GM20000 (cell line): ENCODE measurements at regions not wholly inside any gene's neighbourhood (a gene's known extent, or its start where the extent isn't known, plus 50 kb on each side); places are given as distances from the start of the nearest gene placed in this dataset.

ENCODE experiments used
- DNase-seq: peaks from one replicate; pipeline ENCODE4 v3.0.0; 2012; ENCODE audit warnings: low spot score
- TF ChIP-seq, protein P1 (sequence below): IDR thresholded peaks from 2 replicates; pipeline ENCODE4 v1.5.1; 2012; ENCODE audit warnings: mild to moderate bottlenecking, control low read depth; ENCODE audit errors: extremely low read depth, missing control alignments

DNA sequence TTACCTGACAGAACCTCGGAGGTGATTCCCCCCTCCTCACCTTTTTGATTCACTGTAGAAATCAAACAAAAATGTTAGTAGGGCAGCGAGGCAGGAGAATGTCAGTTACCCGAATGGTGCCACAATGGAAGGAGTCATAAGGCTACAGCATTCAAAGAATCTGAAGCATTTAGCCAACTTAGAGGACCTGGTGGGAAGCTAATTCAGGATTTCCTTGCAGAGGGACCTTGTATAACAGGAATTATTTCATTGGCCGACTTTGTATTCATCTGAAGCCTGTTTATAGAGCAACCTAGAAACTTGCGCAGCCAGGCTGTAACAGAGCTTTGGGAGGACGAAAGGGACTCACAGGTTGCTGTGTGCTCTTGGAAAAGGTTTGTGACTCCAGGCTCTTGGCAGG is 129.1 kb upstream of the MMADHC start:
- DNase-seq = no peak
- TF ChIP-seq, protein P1, sequence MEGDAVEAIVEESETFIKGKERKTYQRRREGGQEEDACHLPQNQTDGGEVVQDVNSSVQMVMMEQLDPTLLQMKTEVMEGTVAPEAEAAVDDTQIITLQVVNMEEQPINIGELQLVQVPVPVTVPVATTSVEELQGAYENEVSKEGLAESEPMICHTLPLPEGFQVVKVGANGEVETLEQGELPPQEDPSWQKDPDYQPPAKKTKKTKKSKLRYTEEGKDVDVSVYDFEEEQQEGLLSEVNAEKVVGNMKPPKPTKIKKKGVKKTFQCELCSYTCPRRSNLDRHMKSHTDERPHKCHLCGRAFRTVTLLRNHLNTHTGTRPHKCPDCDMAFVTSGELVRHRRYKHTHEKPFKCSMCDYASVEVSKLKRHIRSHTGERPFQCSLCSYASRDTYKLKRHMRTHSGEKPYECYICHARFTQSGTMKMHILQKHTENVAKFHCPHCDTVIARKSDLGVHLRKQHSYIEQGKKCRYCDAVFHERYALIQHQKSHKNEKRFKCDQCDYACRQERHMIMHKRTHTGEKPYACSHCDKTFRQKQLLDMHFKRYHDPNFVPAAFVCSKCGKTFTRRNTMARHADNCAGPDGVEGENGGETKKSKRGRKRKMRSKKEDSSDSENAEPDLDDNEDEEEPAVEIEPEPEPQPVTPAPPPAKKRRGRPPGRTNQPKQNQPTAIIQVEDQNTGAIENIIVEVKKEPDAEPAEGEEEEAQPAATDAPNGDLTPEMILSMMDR = no peak

DNA sequence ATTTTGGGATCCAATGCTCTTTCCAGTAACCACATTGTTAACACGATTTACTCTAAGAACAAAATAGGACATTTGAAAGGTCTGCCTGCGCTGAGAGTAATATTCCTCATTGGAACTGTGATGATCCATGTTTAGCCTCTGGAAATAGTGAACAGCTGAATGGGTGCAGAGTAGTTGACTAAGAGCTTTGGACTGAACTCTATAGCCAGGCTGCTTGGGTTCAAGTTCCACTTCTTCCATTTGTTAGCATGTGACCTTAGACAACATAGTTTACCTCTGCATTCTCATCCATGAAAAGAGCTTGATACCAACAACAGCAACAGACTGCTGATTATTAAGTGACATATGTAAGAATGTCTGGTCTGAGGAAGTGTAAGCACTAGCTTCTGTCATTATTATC is 128.3 kb upstream of the MMADHC start:
- TF ChIP-seq, protein P1 = no peak
- DNase-seq = no peak

- peak; percentile 3 for DNase-seq
- TF ChIP-seq, protein P1 = peak; percentile 40
These were observed 127.5 kb upstream of the MMADHC start for GRCh38 chr2:149715005-149715592.

DNA sequence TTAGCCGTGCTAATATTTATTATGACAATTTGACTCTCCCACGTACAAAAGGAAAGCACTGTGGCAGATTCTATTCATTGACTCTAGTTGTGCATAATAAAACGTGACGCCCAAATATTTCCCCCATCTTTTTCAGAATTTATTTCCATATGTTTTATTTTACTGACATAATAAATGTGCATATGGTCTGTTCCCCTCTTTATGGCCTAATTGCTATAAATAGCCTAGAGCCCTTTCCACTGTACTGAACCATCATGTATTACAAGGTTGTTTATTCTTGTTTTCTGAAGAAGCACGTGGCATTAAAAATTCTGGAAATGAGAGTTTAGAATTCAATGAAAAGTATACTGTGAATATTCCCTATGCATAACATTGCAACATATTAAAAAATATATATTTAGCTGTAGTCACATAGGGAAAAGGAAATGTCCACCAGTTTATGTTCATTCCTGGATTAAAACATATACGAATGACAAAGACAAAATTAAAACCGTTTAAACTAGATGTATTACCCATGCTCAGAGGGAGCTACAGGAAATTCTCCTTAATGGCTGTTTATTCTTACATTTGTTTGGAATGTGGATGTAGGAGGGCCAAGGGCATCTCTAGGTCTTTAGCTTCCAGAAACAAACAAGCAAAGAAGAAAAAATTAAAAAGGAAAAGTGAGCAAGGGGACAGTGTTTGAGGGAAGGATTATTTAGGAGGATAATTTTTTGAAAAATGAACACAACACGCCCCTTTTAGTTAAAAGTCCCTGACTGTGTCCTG is 122.1 kb upstream of the MMADHC start:
- TF ChIP-seq, protein P1 = no peak
- DNase-seq = no peak

- no peak for DNase-seq
- TF ChIP-seq, protein P1 = no peak
These were observed 115.7 kb upstream of the MMADHC start for GRCh38 chr2:149703281-149703680.

DNA sequence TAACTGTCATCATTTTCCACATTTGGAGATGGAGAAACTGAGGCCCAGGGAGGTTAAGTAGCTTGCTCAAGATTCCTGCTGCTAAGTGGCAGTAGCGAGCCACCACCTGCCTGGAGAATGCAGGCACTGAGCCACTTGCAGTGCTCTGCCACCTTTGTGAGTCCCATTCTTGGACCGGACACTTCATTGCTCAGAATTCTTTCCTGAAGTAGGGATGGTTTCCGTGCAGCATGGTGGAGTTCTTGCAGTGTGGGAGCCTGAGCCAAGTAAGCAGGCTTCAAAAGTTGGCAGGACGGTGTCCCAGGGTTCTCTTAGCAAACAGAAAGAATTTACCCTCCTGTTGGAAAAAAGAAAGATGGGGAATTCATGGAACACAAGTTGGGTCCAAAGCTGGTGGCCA is 115.0 kb upstream of the MMADHC start:
- TF ChIP-seq, protein P1 = no peak

GRCh38 chr2:149701241-149701640 is 113.7 kb upstream of the MMADHC start:
- DNase-seq = no peak
- TF ChIP-seq, protein P1 = no peak

More for the DNA sequence above, 115.0 kb upstream of the MMADHC start:
- no peak for DNase-seq
